Osteocyte (in vitro differentiated cells): ENCODE measurements at regions not wholly inside any gene's neighbourhood (a gene's known extent, or its start where the extent isn't known, plus 50 kb on each side); places are given as distances from the start of the nearest gene placed in this dataset.

Source experiments
- DNase-seq: peaks from one replicate; pipeline ENCODE4 v3.0.0; 2021; ENCODE audit warnings: mixed read lengths; ENCODE audit not compliant: unreplicated experiment; ENCODE audit errors: extremely low spot score
- H3K27ac Mint-ChIP-seq: one replicate; pipeline ENCODE4 v1.8.0; 2021; ENCODE audit warnings: mild to moderate bottlenecking, mixed read lengths; ENCODE audit not compliant: unreplicated experiment
- H3K27me3 Mint-ChIP-seq: one replicate; pipeline ENCODE4 v1.8.0; 2021; ENCODE audit warnings: mixed read lengths; ENCODE audit not compliant: unreplicated experiment
- H3K36me3 Mint-ChIP-seq: one replicate; pipeline ENCODE4 v1.8.0; 2021; ENCODE audit warnings: mixed read lengths; ENCODE audit not compliant: unreplicated experiment
- H3K4me1 Mint-ChIP-seq: one replicate; pipeline ENCODE4 v1.8.0; 2021; ENCODE audit warnings: mixed read lengths; ENCODE audit not compliant: unreplicated experiment
- H3K4me3 Mint-ChIP-seq: one replicate; pipeline ENCODE4 v1.8.0; 2021; ENCODE audit warnings: mild to moderate bottlenecking, moderate library complexity, mixed read lengths; ENCODE audit not compliant: unreplicated experiment
- H3K9me3 Mint-ChIP-seq: one replicate; pipeline ENCODE4 v1.8.0; 2021; ENCODE audit warnings: mixed read lengths; ENCODE audit not compliant: unreplicated experiment
- CTCF ChIP-seq: fragments of 200-600 bp; sonication (generic); IDR thresholded peaks from 2 replicates; pipeline ENCODE4 v1.5.0; 2021; ENCODE audit warnings: antibody characterized with exemption, mild to moderate bottlenecking, moderate library complexity

- H3K36me3 Mint-ChIP-seq, result no peaks in the 10 kb centered on the region
- no peak for TF ChIP-seq CTCF
- H3K4me1 Mint-ChIP-seq, result no peaks in the 10 kb centered on the region
Observed at GRCh38 chr3:1002010-1002409, 90.8 kb upstream of the CNTN6 start.

DNA sequence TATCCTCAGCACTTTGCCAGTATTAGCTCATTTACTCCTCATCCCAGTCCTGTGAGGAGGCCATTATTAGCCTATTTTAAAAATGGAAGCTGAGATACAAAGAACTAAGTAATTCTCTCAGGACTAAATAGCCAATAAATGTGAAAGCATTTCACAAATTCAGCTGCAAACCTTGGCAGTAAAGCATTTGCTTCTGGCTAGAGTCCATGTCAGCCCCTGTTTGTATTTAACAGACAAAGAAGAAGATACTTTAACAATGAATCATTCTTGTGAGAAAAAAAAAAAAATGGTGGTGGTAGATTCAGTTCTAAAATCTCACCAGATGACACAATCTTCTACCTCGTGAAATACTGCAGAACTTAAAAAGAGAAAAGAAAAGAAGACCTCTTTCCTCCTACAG, 85.0 kb upstream of the CNTN6 start:
- no peaks in the 10 kb centered on the region for H3K27me3 Mint-ChIP-seq
- H3K4me1 Mint-ChIP-seq, result peaks cover 9% of the 10 kb centered on the region
- no peak for DNase-seq
- H3K9me3 Mint-ChIP-seq, result peaks cover 14% of the 10 kb centered on the region
- TF ChIP-seq CTCF, result no peak
- H3K4me3 Mint-ChIP-seq, result no peak overlapping the region
- no peaks in the 10 kb centered on the region for H3K36me3 Mint-ChIP-seq
- H3K27ac Mint-ChIP-seq, result no peak overlapping the region

More at GRCh38 chr3:1002010-1002409, 90.8 kb upstream of the CNTN6 start:
- H3K27ac Mint-ChIP-seq, result no peak overlapping the region
- H3K4me3 Mint-ChIP-seq, result no peak overlapping the region
- DNase-seq, result no peak
- H3K27me3 Mint-ChIP-seq, result no peaks in the 10 kb centered on the region
- no peaks in the 10 kb centered on the region for H3K9me3 Mint-ChIP-seq

DNA sequence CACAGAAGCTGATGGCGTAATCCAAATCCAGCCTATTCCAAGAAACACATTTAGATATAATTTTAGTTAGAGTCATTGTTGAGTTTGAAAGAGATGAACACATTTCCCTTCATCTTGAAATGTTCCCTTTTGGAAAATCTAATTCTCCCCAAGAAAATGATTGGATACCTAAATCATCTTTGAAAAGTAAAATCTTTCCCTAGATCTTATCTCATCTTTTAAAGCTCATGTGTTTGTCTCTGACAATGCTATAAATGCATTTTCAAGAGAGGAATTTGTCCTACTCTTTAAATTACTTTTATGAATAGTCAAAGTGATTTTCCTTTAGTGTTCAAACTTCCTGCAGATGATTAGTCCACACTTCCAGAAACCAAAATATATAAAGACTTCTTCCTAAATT, 82.6 kb upstream of the CNTN6 start:
- TF ChIP-seq CTCF, result no peak
- Mint-ChIP-seq H3K27ac (no peak overlapping the region), H3K36me3 (no peaks in the 10 kb centered on the region), H3K4me1 (peaks cover 9% of the 10 kb centered on the region), H3K9me3 (peaks cover 14% of the 10 kb centered on the region), H3K4me3 (no peak overlapping the region), H3K27me3 (no peaks in the 10 kb centered on the region)
- no peak for DNase-seq

- Mint-ChIP-seq H3K27me3 (no peaks in the 10 kb centered on the region), H3K4me3 (no peak overlapping the region), H3K36me3 (no peaks in the 10 kb centered on the region), H3K4me1 (no peaks in the 10 kb centered on the region), H3K9me3 (no peaks in the 10 kb centered on the region), H3K27ac (no peak overlapping the region)
- no peak for DNase-seq
- no peak for TF ChIP-seq CTCF
Observed at GRCh38 chr3:1015826-1016225, 77.0 kb upstream of the CNTN6 start.

DNA sequence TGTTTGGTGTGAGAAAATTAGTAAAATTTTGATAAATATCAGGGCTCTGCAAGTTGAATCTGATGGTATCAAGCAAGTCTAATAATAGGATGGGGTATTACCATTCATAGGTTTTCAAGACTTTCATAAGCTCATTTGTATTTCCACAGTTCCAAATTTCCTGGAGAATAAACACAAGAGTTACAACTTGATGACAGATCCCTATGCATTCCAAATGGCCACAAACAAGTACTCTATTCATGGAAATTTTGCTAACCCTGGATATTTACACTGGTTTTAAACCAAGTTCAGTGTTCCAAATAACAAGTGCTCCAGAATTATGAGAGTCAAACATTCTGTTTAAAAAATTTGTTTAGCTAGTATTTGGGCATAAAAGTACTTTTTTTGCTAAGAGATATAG, 75.0 kb upstream of the CNTN6 start:
- Mint-ChIP-seq H3K9me3 (no peaks in the 10 kb centered on the region), H3K4me3 (no peak overlapping the region), H3K27me3 (no peaks in the 10 kb centered on the region), H3K27ac (no peak overlapping the region), H3K36me3 (no peaks in the 10 kb centered on the region), H3K4me1 (no peaks in the 10 kb centered on the region)
- no peak for TF ChIP-seq CTCF
- no peak for DNase-seq
